IMR-90 (cell line): ENCODE measurements at regions not wholly inside any gene's neighbourhood (a gene's known extent, or its start where the extent isn't known, plus 50 kb on each side); places are given as distances from the start of the nearest gene placed in this dataset.

Experiments used
- ATAC-seq: fragments of 200-7000 bp; cut with Tn5 transposase; 2 replicates; pipeline ENCODE4 v1.9.1; 2020; ENCODE audit warnings: low read depth, mild to moderate bottlenecking, moderate library complexity
- BruUV-seq: library from RNA; stranded (reverse); fragments of 400-500 nt; replicated peaks from 2 replicates; lab custom pipeline; 2021; lab: Mats Ljungman, UMichigan
- CTCF ChIA-PET: fragments of 300-600 bp; formaldehyde crosslinking; extraction: SDS; loops from one replicate; lab custom pipeline; 2021; ENCODE audit warnings: antibody characterized with exemption; lab: Yijun Ruan, JAX
- POLR2A ChIA-PET: fragments of 300-600 bp; sonication (Branson Sonifier 250); formaldehyde crosslinking; loops from one replicate; lab custom pipeline; 2022; ENCODE audit warnings: antibody characterized with exemption; ENCODE audit not compliant: unreplicated experiment; lab: Charles Lee
- DNase-seq: peaks from one replicate; pipeline ENCODE4 v3.0.0; 2013
- H2AFZ ChIP-seq: replicated peaks from 2 replicates; pipeline ENCODE3; 2013; ENCODE audit warnings: low read length, mild to moderate bottlenecking; ENCODE audit not compliant: poor library complexity
- H2AK5ac ChIP-seq: 2 replicates; pipeline ENCODE4 v1.6.1; 2013; ENCODE audit warnings: low read depth, low read length, inconsistent platforms
- H2AK9ac ChIP-seq: replicated peaks from 2 replicates; pipeline ENCODE3; 2013; ENCODE audit warnings: mild to moderate bottlenecking, low read depth, low read length, moderate library complexity; ENCODE audit not compliant: poor library complexity
- H2BK120ac ChIP-seq: 2 replicates; pipeline ENCODE4 v1.6.1; 2013; ENCODE audit warnings: low read depth, low read length, inconsistent platforms
- H2BK15ac ChIP-seq: 3 replicates; pipeline ENCODE4 v1.6.1; 2013; ENCODE audit warnings: low read depth, low read length, inconsistent platforms
- H2BK20ac ChIP-seq: 2 replicates; pipeline ENCODE4 v1.6.1; 2013; ENCODE audit warnings: low read depth, mild to moderate bottlenecking, inconsistent platforms, low read length, moderate library complexity
- H2BK5ac ChIP-seq: 2 replicates; pipeline ENCODE4 v1.6.1; 2013; ENCODE audit warnings: mild to moderate bottlenecking, low read depth, low read length, inconsistent platforms; ENCODE audit not compliant: poor library complexity, severe bottlenecking
- H3K14ac ChIP-seq: replicated peaks from 2 replicates; pipeline ENCODE4 v1.6.1; 2013; ENCODE audit warnings: low read depth, low read length, inconsistent platforms
- H3K18ac ChIP-seq: 2 replicates; pipeline ENCODE4 v1.6.1; 2013; ENCODE audit warnings: low read depth, low read length, control low read depth
- H3K23ac ChIP-seq: 2 replicates; pipeline ENCODE4 v1.6.1; 2013; ENCODE audit warnings: low read depth, low read length, inconsistent platforms
- H3K27ac ChIP-seq: 2 replicates; pipeline ENCODE4 v1.5.1; 2013; ENCODE audit warnings: mild to moderate bottlenecking, control low read depth, low read length; ENCODE audit not compliant: insufficient read depth
- H3K27me3 ChIP-seq: 2 replicates; pipeline ENCODE4 v1.6.1; 2013; ENCODE audit warnings: low read length; ENCODE audit not compliant: control insufficient read depth, insufficient read depth
- H3K36me3 ChIP-seq: 2 replicates; pipeline ENCODE4 v1.6.1; 2013; ENCODE audit warnings: low read length, mixed read lengths; ENCODE audit not compliant: control insufficient read depth, insufficient read depth
- H3K4ac ChIP-seq: 2 replicates; pipeline ENCODE4 v1.6.1; 2013; ENCODE audit warnings: low read depth, low read length, inconsistent platforms
- H3K4me1 ChIP-seq: 2 replicates; pipeline ENCODE4 v1.6.1; 2013; ENCODE audit warnings: low read length, mixed read lengths; ENCODE audit not compliant: control insufficient read depth, insufficient read depth
- H3K4me2 ChIP-seq: 2 replicates; pipeline ENCODE4 v1.6.1; 2013; ENCODE audit warnings: low read depth, mild to moderate bottlenecking, control low read depth, low read length, moderate library complexity
- H3K4me3 ChIP-seq: 2 replicates; pipeline ENCODE4 v1.5.1; 2013; ENCODE audit warnings: low read depth, mild to moderate bottlenecking, control low read depth, low read length, moderate library complexity; ENCODE audit not compliant: insufficient read depth
- H3K56ac ChIP-seq: 2 replicates; pipeline ENCODE4 v1.6.1; 2013; ENCODE audit warnings: low read length, inconsistent platforms; ENCODE audit not compliant: insufficient read depth; ENCODE audit errors: extremely low read depth
- H3K79me1 ChIP-seq, 2 experiments: 2 replicates each; pipeline ENCODE4 v1.6.1; 2013; ENCODE audit warnings: low read length in 2 of 2, inconsistent platforms in 1 of 2, low read depth in 1 of 2
- H3K9ac ChIP-seq: 2 replicates; pipeline ENCODE4 v1.6.1; 2013; ENCODE audit warnings: low read depth, low read length, control low read depth
- H3K9me1 ChIP-seq: 2 replicates; pipeline ENCODE4 v1.6.1; 2013; ENCODE audit warnings: low read length, inconsistent platforms; ENCODE audit not compliant: insufficient read depth
- H3K9me3 ChIP-seq: 2 replicates; pipeline ENCODE4 v1.6.1; 2013; ENCODE audit warnings: low read length; ENCODE audit not compliant: control insufficient read depth, insufficient read depth
- H4K20me1 ChIP-seq: 2 replicates; pipeline ENCODE4 v1.6.1; 2013; ENCODE audit warnings: low read length, inconsistent platforms; ENCODE audit not compliant: insufficient read depth
- H4K5ac ChIP-seq: 2 replicates; pipeline ENCODE4 v1.6.1; 2013; ENCODE audit warnings: mild to moderate bottlenecking, low read depth, low read length, control low read depth
- H4K8ac ChIP-seq, 2 experiments: 2 replicates each; pipeline ENCODE4 v1.6.1; 2013; ENCODE audit warnings: low read depth in 2 of 2, low read length in 2 of 2, control low read depth in 1 of 2, inconsistent platforms in 1 of 2
- H4K91ac ChIP-seq: 2 replicates; pipeline ENCODE4 v1.6.1; 2013; ENCODE audit warnings: low read depth, low read length, inconsistent platforms; ENCODE audit not compliant: insufficient read depth
- BHLHE40 ChIP-seq: fragments of 150-350 bp; IDR thresholded peaks from 2 replicates; pipeline ENCODE4 v1.6.1; 2016; ENCODE audit warnings: mild to moderate bottlenecking, low read depth, low read length
- CEBPB ChIP-seq: IDR thresholded peaks from 2 replicates; pipeline ENCODE4 v1.6.1; 2012; ENCODE audit warnings: low read depth, low read length, improper control_type of control experiment
- MAFK ChIP-seq: IDR thresholded peaks from 2 replicates; pipeline ENCODE4 v1.6.1; 2012; ENCODE audit warnings: low read depth, low read length, improper control_type of control experiment
- MXI1 ChIP-seq: IDR thresholded peaks from 2 replicates; pipeline ENCODE4 v1.6.1; 2012; ENCODE audit warnings: low read depth, mild to moderate bottlenecking, low read length, moderate library complexity, borderline replicate concordance
- POLR2A ChIP-seq: IDR thresholded peaks from 2 replicates; pipeline ENCODE4 v1.6.1; 2012; ENCODE audit warnings: mild to moderate bottlenecking, low read depth, low read length
- dilution Hi-C: fragments of 300-500 bp; cut with HindIII; formaldehyde crosslinking; loops from one replicate; pipeline ENCODE4 v1.14.3; 2018; ENCODE audit warnings: low sequenced_read_pairs; ENCODE audit not compliant: unreplicated experiment
- in situ Hi-C: fragments of 300-500 bp; cut with MboI; formaldehyde crosslinking; loops from 3 replicates; pipeline ENCODE4 v1.14.3; 2019; ENCODE audit warnings: low sequenced_read_pairs, inconsistent platforms, mixed read lengths
- intact Hi-C: fragments of 100-400 bp; cut with micrococcal nuclease; formaldehyde crosslinking; loops from 2 replicates; pipeline ENCODE4 v1.10.0; 2022

DNA sequence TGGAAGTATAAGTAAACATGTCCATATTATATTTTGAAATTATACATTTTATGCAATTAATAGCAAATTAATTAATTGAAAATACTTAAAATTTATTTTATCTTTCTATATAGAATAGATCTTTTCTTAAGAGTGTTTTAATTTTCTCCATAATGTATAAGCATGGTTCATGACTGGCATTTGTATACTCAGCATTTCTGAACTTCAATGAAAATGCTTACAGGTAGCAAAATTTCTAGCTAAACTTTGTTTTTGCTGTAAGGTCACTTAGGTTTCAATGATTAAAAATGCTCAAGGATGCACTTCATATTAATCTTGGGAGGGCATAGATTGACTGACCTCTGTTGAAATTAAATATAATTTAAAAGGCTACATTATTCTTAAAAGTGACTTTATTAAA, 1108.1 kb downstream of the BRINP3 start:
- Histone ChIP-seq H3K36me3 (no peaks in the 10 kb centered on the region), H2BK15ac (no peak overlapping the region), H2BK20ac (no peak overlapping the region), H3K9me3 (no peaks in the 10 kb centered on the region), H2BK120ac (no peak overlapping the region), H3K9me1 (no peaks in the 10 kb centered on the region), H4K20me1 (no peaks in the 10 kb centered on the region), H2BK5ac (no peak overlapping the region), H3K27ac (no peak overlapping the region), H4K8ac (no peak overlapping the region), H4K5ac (no peak overlapping the region), H2AFZ (no peak overlapping the region), H3K14ac (no peak overlapping the region), H3K4me1 (no peaks in the 10 kb centered on the region), H2AK9ac (no peak overlapping the region), H3K56ac (no peak overlapping the region), H3K18ac (no peak overlapping the region), H3K4me3 (no peak overlapping the region), H3K23ac (no peak overlapping the region), H2AK5ac (no peak overlapping the region), H3K79me1 (no peaks in the 10 kb centered on the region), H3K4ac (no peak overlapping the region), H3K27me3 (no peaks in the 10 kb centered on the region), H4K91ac (no peak overlapping the region), H3K4me2 (no peak overlapping the region), H3K9ac (no peak overlapping the region)
- in situ Hi-C loops: no loop called here
- ChIA-PET CTCF (no interaction called here), POLR2A (no interaction called here)
- peak; percentile 49 for TF ChIP-seq MAFK
- TF ChIP-seq BHLHE40: no peak
- TF ChIP-seq POLR2A: no peak
- TF ChIP-seq MXI1: no peak
- no peak for TF ChIP-seq CEBPB
- DNase-seq (no peak), ATAC-seq (no peak)
- dilution Hi-C loops: no loop called here
- intact Hi-C loops: loop anchor here (1.0 kb wide), 1 partner anchor 36 kb away; no protein-coding TSS in a partner anchor
- BruUV-seq: no TSS peak
